K562 (cell line): ENCODE measurements at regions not wholly inside any gene's neighbourhood (a gene's known extent, or its start where the extent isn't known, plus 50 kb on each side); places are given as distances from the start of the nearest gene placed in this dataset.

Source experiments
- BACH1 ChIP-seq: fragments of 200-800 bp; sonication (Bioruptor generic); IDR thresholded peaks from 2 replicates; pipeline ENCODE4 v1.6.1; 2016; ENCODE audit warnings: missing genetic modification characterization, missing compliant biosample characterization
- CBFB ChIP-seq: sonication (generic); formaldehyde crosslinking; IDR thresholded peaks from 2 replicates; pipeline ENCODE4 v1.4.0; 2020; ENCODE audit warnings: mild to moderate bottlenecking, missing genetic modification reagents
- CHD2 ChIP-seq: IDR thresholded peaks from 2 replicates; pipeline ENCODE4 v1.6.1; 2011; ENCODE audit warnings: low read depth, low read length
- ERF ChIP-seq: fragments of 450-650 bp; formaldehyde crosslinking; IDR thresholded peaks from 2 replicates; pipeline ENCODE4 v1.4.0; 2020; ENCODE audit warnings: mild to moderate bottlenecking, mixed read lengths
- GTF2E2 ChIP-seq: fragments of 200-800 bp; sonication (Bioruptor generic); IDR thresholded peaks from 2 replicates; pipeline ENCODE4 v1.6.1; 2016; ENCODE audit warnings: missing genetic modification characterization, missing compliant biosample characterization
- HDAC1 ChIP-seq, 2 experiments: fragments of 450-650 bp; IDR thresholded peaks; 2 replicates each; pipeline ENCODE4 v1.6.1; 2016 to 2017; ENCODE audit warnings: inconsistent platforms in 1 of 2, mild to moderate bottlenecking in 1 of 2, moderate library complexity in 1 of 2
- NFIX ChIP-seq: fragments of 250-450 bp; sonication (Bioruptor Pico); IDR thresholded peaks from 2 replicates; pipeline ENCODE4 v1.4.0; 2020; ENCODE audit warnings: low read depth, mild to moderate bottlenecking, moderate library complexity
- NFRKB ChIP-seq: fragments of 450-650 bp; IDR thresholded peaks from 2 replicates; pipeline ENCODE4 v1.6.1; 2016; ENCODE audit warnings: low read depth
- RBM22 ChIP-seq: fragments of 200-400 bp; formaldehyde crosslinking; IDR thresholded peaks from 2 replicates; pipeline ENCODE4 v1.6.1; 2018; ENCODE audit warnings: low read length, low read depth; ENCODE audit not compliant: poor library complexity, severe bottlenecking
- SRSF3 ChIP-seq: fragments of 200-400 bp; formaldehyde crosslinking; IDR thresholded peaks from 2 replicates; pipeline ENCODE4 v1.6.1; 2016; ENCODE audit warnings: mild to moderate bottlenecking, low read length, moderate library complexity; ENCODE audit not compliant: insufficient read depth
- VEZF1 ChIP-seq: fragments of 200-800 bp; sonication (Bioruptor generic); IDR thresholded peaks from 2 replicates; pipeline ENCODE4 v1.6.1; 2017; ENCODE audit warnings: missing genetic modification characterization, missing compliant biosample characterization
- ZBTB26 ChIP-seq: fragments of 450-650 bp; formaldehyde crosslinking; IDR thresholded peaks from 2 replicates; pipeline ENCODE4 v1.4.0; 2022; ENCODE audit warnings: missing genetic modification characterization
- ZNF263 ChIP-seq: sonication (generic); formaldehyde crosslinking; IDR thresholded peaks from 2 replicates; pipeline ENCODE4 v1.8.0; 2022; ENCODE audit warnings: mild to moderate bottlenecking, missing genetic modification reagents, borderline replicate concordance
- ZNF766 ChIP-seq: fragments of 200-800 bp; sonication (Bioruptor generic); conservative IDR thresholded peaks from 2 replicates; pipeline ENCODE4 v1.6.1; 2016; ENCODE audit warnings: missing genetic modification characterization, missing compliant biosample characterization
- TF ChIP-seq, protein P1 (sequence below): fragments of 450-650 bp; IDR thresholded peaks from 2 replicates; pipeline ENCODE4 v1.7.1; 2018; ENCODE audit warnings: mild to moderate bottlenecking, low read depth; ENCODE audit not compliant: partially characterized antibody
- TF ChIP-seq, protein P2 (sequence below): sonication (generic); formaldehyde crosslinking; IDR thresholded peaks from 2 replicates; pipeline ENCODE4 v1.8.0; 2022; ENCODE audit warnings: mild to moderate bottlenecking, missing genetic modification reagents

- TF ChIP-seq, protein P1, sequence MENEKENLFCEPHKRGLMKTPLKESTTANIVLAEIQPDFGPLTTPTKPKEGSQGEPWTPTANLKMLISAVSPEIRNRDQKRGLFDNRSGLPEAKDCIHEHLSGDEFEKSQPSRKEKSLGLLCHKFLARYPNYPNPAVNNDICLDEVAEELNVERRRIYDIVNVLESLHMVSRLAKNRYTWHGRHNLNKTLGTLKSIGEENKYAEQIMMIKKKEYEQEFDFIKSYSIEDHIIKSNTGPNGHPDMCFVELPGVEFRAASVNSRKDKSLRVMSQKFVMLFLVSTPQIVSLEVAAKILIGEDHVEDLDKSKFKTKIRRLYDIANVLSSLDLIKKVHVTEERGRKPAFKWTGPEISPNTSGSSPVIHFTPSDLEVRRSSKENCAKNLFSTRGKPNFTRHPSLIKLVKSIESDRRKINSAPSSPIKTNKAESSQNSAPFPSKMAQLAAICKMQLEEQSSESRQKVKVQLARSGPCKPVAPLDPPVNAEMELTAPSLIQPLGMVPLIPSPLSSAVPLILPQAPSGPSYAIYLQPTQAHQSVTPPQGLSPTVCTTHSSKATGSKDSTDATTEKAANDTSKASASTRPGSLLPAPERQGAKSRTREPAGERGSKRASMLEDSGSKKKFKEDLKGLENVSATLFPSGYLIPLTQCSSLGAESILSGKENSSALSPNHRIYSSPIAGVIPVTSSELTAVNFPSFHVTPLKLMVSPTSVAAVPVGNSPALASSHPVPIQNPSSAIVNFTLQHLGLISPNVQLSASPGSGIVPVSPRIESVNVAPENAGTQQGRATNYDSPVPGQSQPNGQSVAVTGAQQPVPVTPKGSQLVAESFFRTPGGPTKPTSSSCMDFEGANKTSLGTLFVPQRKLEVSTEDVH = no peak
- no peak for TF ChIP-seq CHD2
- no peak for TF ChIP-seq GTF2E2 (tag)
- TF ChIP-seq ERF (CRISPR knock-in tag) = no peak
- TF ChIP-seq BACH1 (tag) = no peak
- no peak for TF ChIP-seq RBM22
- no peak for TF ChIP-seq ZNF263 (CRISPR knock-in tag)
- no peak for TF ChIP-seq CBFB (CRISPR knock-in tag)
- no peak for TF ChIP-seq HDAC1 (IDR thresholded peaks at IDR 0.05)
- TF ChIP-seq SRSF3 = no peak
- no peak for TF ChIP-seq ZBTB26
- no peak for TF ChIP-seq VEZF1
- TF ChIP-seq NFIX (CRISPR knock-in tag) = no peak
- TF ChIP-seq ZNF766 = no peak
- TF ChIP-seq NFRKB = no peak
- TF ChIP-seq, protein P2, sequence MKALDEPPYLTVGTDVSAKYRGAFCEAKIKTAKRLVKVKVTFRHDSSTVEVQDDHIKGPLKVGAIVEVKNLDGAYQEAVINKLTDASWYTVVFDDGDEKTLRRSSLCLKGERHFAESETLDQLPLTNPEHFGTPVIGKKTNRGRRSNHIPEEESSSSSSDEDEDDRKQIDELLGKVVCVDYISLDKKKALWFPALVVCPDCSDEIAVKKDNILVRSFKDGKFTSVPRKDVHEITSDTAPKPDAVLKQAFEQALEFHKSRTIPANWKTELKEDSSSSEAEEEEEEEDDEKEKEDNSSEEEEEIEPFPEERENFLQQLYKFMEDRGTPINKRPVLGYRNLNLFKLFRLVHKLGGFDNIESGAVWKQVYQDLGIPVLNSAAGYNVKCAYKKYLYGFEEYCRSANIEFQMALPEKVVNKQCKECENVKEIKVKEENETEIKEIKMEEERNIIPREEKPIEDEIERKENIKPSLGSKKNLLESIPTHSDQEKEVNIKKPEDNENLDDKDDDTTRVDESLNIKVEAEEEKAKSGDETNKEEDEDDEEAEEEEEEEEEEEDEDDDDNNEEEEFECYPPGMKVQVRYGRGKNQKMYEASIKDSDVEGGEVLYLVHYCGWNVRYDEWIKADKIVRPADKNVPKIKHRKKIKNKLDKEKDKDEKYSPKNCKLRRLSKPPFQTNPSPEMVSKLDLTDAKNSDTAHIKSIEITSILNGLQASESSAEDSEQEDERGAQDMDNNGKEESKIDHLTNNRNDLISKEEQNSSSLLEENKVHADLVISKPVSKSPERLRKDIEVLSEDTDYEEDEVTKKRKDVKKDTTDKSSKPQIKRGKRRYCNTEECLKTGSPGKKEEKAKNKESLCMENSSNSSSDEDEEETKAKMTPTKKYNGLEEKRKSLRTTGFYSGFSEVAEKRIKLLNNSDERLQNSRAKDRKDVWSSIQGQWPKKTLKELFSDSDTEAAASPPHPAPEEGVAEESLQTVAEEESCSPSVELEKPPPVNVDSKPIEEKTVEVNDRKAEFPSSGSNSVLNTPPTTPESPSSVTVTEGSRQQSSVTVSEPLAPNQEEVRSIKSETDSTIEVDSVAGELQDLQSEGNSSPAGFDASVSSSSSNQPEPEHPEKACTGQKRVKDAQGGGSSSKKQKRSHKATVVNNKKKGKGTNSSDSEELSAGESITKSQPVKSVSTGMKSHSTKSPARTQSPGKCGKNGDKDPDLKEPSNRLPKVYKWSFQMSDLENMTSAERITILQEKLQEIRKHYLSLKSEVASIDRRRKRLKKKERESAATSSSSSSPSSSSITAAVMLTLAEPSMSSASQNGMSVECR (CRISPR knock-in tag) = no peak
These were observed 89.1 kb downstream of the PCDH18 start (continued) for GRCh38 chr4:137443031-137443800.
